ENCODE measurements at regions not wholly inside any gene's neighbourhood (a gene's known extent, or its start where the extent isn't known, plus 50 kb on each side); places are given as distances from the start of the nearest gene placed in this dataset.
"Not testable (repeated sequence)": the region's sequence is repeated elsewhere in the genome, so short reads cannot be mapped to it uniquely, and the experiment has no call there.

GRCh38 chr7:55299273-55299967 lies 65.7 kb upstream of the LANCL2 start:
- DNase-seq (ENCODE audit: low spot score) (no peak), FAIRE-seq (peak; percentile 42)

- peak; percentile 17 for FAIRE-seq
Observed at GRCh38 chr7:55303220-55303619, 61.9 kb upstream of the LANCL2 start.

GRCh38 chr7:55304018-55304762 lies 60.9 kb upstream of the LANCL2 start:
- no peak for DNase-seq (ENCODE audit: low spot score)
- FAIRE-seq: no peak

More at GRCh38 chr7:55303220-55303619, 61.9 kb upstream of the LANCL2 start:
- DNase-seq (ENCODE audit: low spot score): no peak

GRCh38 chr7:55305135-55305534 lies 60.0 kb upstream of the LANCL2 start:
- FAIRE-seq: no peak

GRCh38 chr7:55306331-55306730 lies 58.8 kb upstream of the LANCL2 start:
- DNase-seq (ENCODE audit: low spot score) (no peak), FAIRE-seq (no peak)

More at GRCh38 chr7:55305135-55305534, 60.0 kb upstream of the LANCL2 start:
- DNase-seq (ENCODE audit: low spot score): no peak

- FAIRE-seq (no peak), DNase-seq (ENCODE audit: low spot score) (no peak)
Observed at GRCh38 chr7:55307123-55307916, 57.8 kb upstream of the LANCL2 start.

- FAIRE-seq (no peak), DNase-seq (ENCODE audit: low spot score) (no peak)
Observed at GRCh38 chr7:55308186-55308929, 56.8 kb upstream of the LANCL2 start.

GRCh38 chr7:55309040-55309991 lies 55.8 kb upstream of the LANCL2 start:
- DNase-seq (ENCODE audit: low spot score): no peak
- peak; percentile 86 for FAIRE-seq

GRCh38 chr7:55310287-55311025 lies 54.7 kb upstream of the LANCL2 start:
- DNase-seq (ENCODE audit: low spot score): no peak
- FAIRE-seq: no peak

GRCh38 chr7:55311892-55312291 lies 53.2 kb upstream of the LANCL2 start:
- FAIRE-seq; DNase-seq (ENCODE audit: low spot score): not testable (repeated sequence)

GRCh38 chr7:55313671-55314070 lies 51.5 kb upstream of the LANCL2 start:
- FAIRE-seq; DNase-seq (ENCODE audit: low spot score): not testable (repeated sequence)

GRCh38 chr7:55314967-55315366 lies 50.2 kb upstream of the LANCL2 start:
- no peak for DNase-seq (ENCODE audit: low spot score)
- peak; percentile 27 for FAIRE-seq
